Activated CD8-positive, alpha-beta T cell treated with anti-CD3 and anti-CD28 coated beads, Interleukin-2, amount 10 ng/mL, durations not matched to agents 7 days and 5 days (primary cell): ENCODE measurements at regions not wholly inside any gene's neighbourhood (a gene's known extent, or its start where the extent isn't known, plus 50 kb on each side); places are given as distances from the start of the nearest gene placed in this dataset.
A peak's percentile ranks its signal among the peaks of the same experiment; 100 is the strongest.

ENCODE experiments used
- ATAC-seq: fragments of 150-1000 bp; cut with Tn5 transposase; one replicate; pipeline ENCODE4 v1.10.0; 2021; ENCODE audit warnings: moderate library complexity
- CTCF ChIA-PET: fragments of 350-600 bp; sonication (Branson Sonifier 250); formaldehyde crosslinking; loops from one replicate; lab custom pipeline; 2021; ENCODE audit warnings: antibody characterized with exemption; lab: Charles Lee
- POLR2A ChIA-PET: fragments of 350-600 bp; sonication (Branson Sonifier 250); formaldehyde crosslinking; loops from one replicate; lab custom pipeline; 2021; ENCODE audit warnings: antibody characterized with exemption; lab: Charles Lee
- DNase-seq: peaks from one replicate; pipeline ENCODE4 v3.0.0-alpha.2; 2020
- H3K27ac Mint-ChIP-seq: one replicate; pipeline ENCODE4 v1.8.0; 2021; ENCODE audit warnings: mild to moderate bottlenecking, mixed read lengths
- H3K27me3 Mint-ChIP-seq: one replicate; pipeline ENCODE4 v1.8.0; 2021; ENCODE audit warnings: low read depth, mixed read lengths
- H3K36me3 Mint-ChIP-seq: one replicate; pipeline ENCODE4 v1.8.0; 2021; ENCODE audit warnings: low read depth, mixed read lengths
- H3K4me1 Mint-ChIP-seq: one replicate; pipeline ENCODE4 v1.8.0; 2021; ENCODE audit warnings: low read depth, mixed read lengths
- H3K4me3 Mint-ChIP-seq: one replicate; pipeline ENCODE4 v1.8.0; 2021; ENCODE audit warnings: mild to moderate bottlenecking, mixed read lengths
- H3K9me3 Mint-ChIP-seq: one replicate; pipeline ENCODE4 v1.8.0; 2022; ENCODE audit warnings: mixed read lengths; ENCODE audit not compliant: insufficient read depth

GRCh38 chr12:3968523-3968922 lies 95.3 kb upstream of the PARP11 start:
- no peak overlapping the region for H3K4me3 Mint-ChIP-seq
- POLR2A ChIA-PET: interaction anchor here (0.6 to 1.2 kb wide), 2 partner anchors 29 to 41 kb away, joined by 3 read pairs; no protein-coding TSS in a partner anchor
- no peak for ATAC-seq
- DNase-seq: no peak
- CTCF ChIA-PET: interaction anchor here (0.7 to 9.7 kb wide), 5 partner anchors 20 to 173 kb away, joined by 3 to 79 read pairs (median 4); no protein-coding TSS in a partner anchor
- H3K27me3 Mint-ChIP-seq: peaks cover 2% of the 10 kb centered on the region
- H3K9me3 Mint-ChIP-seq: peaks cover 13% of the 10 kb centered on the region
- no peak overlapping the region for H3K27ac Mint-ChIP-seq
- H3K36me3 Mint-ChIP-seq: peaks cover 8% of the 10 kb centered on the region
- H3K4me1 Mint-ChIP-seq: peaks cover 17% of the 10 kb centered on the region

GRCh38 chr12:3967556-3968160 lies 94.5 kb upstream of the PARP11 start:
- Mint-ChIP-seq H3K4me1 (peaks cover 16% of the 10 kb centered on the region), H3K9me3 (peaks cover 7% of the 10 kb centered on the region), H3K27ac (no peak overlapping the region), H3K27me3 (peaks cover 2% of the 10 kb centered on the region), H3K4me3 (no peak overlapping the region), H3K36me3 (peaks cover 4% of the 10 kb centered on the region)
- ChIA-PET CTCF (interaction anchor here (9.7 kb wide), 1 partner anchor 83 kb away, joined by 79 read pairs; no protein-coding TSS in a partner anchor), POLR2A (interaction anchor here (1.2 kb wide), 1 partner anchor 28 kb away, joined by 3 read pairs; no protein-coding TSS in a partner anchor)
- no peak for ATAC-seq
- no peak for DNase-seq

- Mint-ChIP-seq H3K4me3 (no peak overlapping the region), H3K27me3 (peaks cover 2% of the 10 kb centered on the region), H3K4me1 (peaks cover 20% of the 10 kb centered on the region), H3K9me3 (no peaks in the 10 kb centered on the region), H3K27ac (no peak overlapping the region), H3K36me3 (no peaks in the 10 kb centered on the region)
- DNase-seq (no peak), ATAC-seq (no peak)
- ChIA-PET POLR2A (no interaction called here), CTCF (no interaction called here)
Observed at GRCh38 chr12:3966376-3966775, 93.2 kb upstream of the PARP11 start.

GRCh38 chr12:3965046-3965445 lies 91.8 kb upstream of the PARP11 start:
- Mint-ChIP-seq H3K9me3 (no peaks in the 10 kb centered on the region), H3K4me1 (peaks cover 20% of the 10 kb centered on the region), H3K27ac (no peak overlapping the region), H3K4me3 (no peak overlapping the region), H3K27me3 (peaks cover 2% of the 10 kb centered on the region), H3K36me3 (no peaks in the 10 kb centered on the region)
- ChIA-PET CTCF (interaction anchor here (1.6 to 4.8 kb wide), 6 partner anchors 8 to 312 kb away, joined by 5 to 166 read pairs (median 36); no protein-coding TSS in a partner anchor), POLR2A (no interaction called here)
- ATAC-seq: no peak
- no peak for DNase-seq

GRCh38 chr12:3964439-3964838 lies 91.2 kb upstream of the PARP11 start:
- Mint-ChIP-seq H3K4me3 (no peak overlapping the region), H3K27ac (no peak overlapping the region), H3K9me3 (no peaks in the 10 kb centered on the region), H3K4me1 (peaks cover 20% of the 10 kb centered on the region), H3K27me3 (peaks cover 2% of the 10 kb centered on the region), H3K36me3 (no peaks in the 10 kb centered on the region)
- no peak for ATAC-seq
- ChIA-PET POLR2A (interaction anchor here (2.6 kb wide), 1 partner anchor 79 kb away, joined by 12 read pairs; no protein-coding TSS in a partner anchor), CTCF (interaction anchor here (0.8 to 4.8 kb wide), 13 partner anchors 9 to 313 kb away, joined by 3 to 166 read pairs (median 23); no protein-coding TSS in a partner anchor)
- DNase-seq: no peak

- ChIA-PET CTCF (interaction anchor here (0.6 to 4.8 kb wide), 42 partner anchors 8 to 663 kb away, joined by 3 to 166 read pairs (median 4); no protein-coding TSS in a partner anchor), POLR2A (interaction anchor here (0.5 to 2.6 kb wide), 10 partner anchors 9 to 314 kb away, joined by 3 to 12 read pairs (median 5); no protein-coding TSS in a partner anchor)
- Mint-ChIP-seq H3K27ac (peak overlapping the region; percentile 43), H3K9me3 (no peaks in the 10 kb centered on the region), H3K4me3 (no peak overlapping the region), H3K4me1 (peaks cover 20% of the 10 kb centered on the region), H3K36me3 (no peaks in the 10 kb centered on the region), H3K27me3 (no peaks in the 10 kb centered on the region)
- ATAC-seq (peak; percentile 99), DNase-seq (peak; percentile 80)
Observed at GRCh38 chr12:3962631-3963483, 89.7 kb upstream of the PARP11 start.

- ChIA-PET CTCF (interaction anchor here (0.8 to 4.8 kb wide), 23 partner anchors 9 to 315 kb away, joined by 3 to 166 read pairs (median 8); no protein-coding TSS in a partner anchor), POLR2A (no interaction called here)
- peaks cover 20% of the 10 kb centered on the region for H3K4me1 Mint-ChIP-seq
- H3K9me3 Mint-ChIP-seq: no peaks in the 10 kb centered on the region
- DNase-seq (no peak), ATAC-seq (no peak)
- H3K27ac Mint-ChIP-seq: peak overlapping the region; percentile 43
- H3K27me3 Mint-ChIP-seq: no peaks in the 10 kb centered on the region
- no peak overlapping the region for H3K4me3 Mint-ChIP-seq
- no peaks in the 10 kb centered on the region for H3K36me3 Mint-ChIP-seq
Observed at GRCh38 chr12:3961591-3961990, 88.4 kb upstream of the PARP11 start.

GRCh38 chr12:3959799-3960560 lies 86.8 kb upstream of the PARP11 start:
- ATAC-seq (no peak), DNase-seq (no peak)
- no peak overlapping the region for H3K4me3 Mint-ChIP-seq
- POLR2A ChIA-PET: no interaction called here
- no peaks in the 10 kb centered on the region for H3K27me3 Mint-ChIP-seq
- H3K36me3 Mint-ChIP-seq: no peaks in the 10 kb centered on the region
- peaks cover 20% of the 10 kb centered on the region for H3K4me1 Mint-ChIP-seq
- no peaks in the 10 kb centered on the region for H3K9me3 Mint-ChIP-seq
- H3K27ac Mint-ChIP-seq: no peak overlapping the region
- CTCF ChIA-PET: interaction anchor here (0.9 to 4.6 kb wide), 5 partner anchors 9 to 76 kb away, joined by 3 to 37 read pairs (median 4); no protein-coding TSS in a partner anchor

- DNase-seq (no peak), ATAC-seq (no peak)
- Mint-ChIP-seq H3K9me3 (no peaks in the 10 kb centered on the region), H3K4me3 (no peak overlapping the region), H3K27ac (no peak overlapping the region), H3K4me1 (peaks cover 22% of the 10 kb centered on the region), H3K27me3 (no peaks in the 10 kb centered on the region), H3K36me3 (no peaks in the 10 kb centered on the region)
- ChIA-PET POLR2A (no interaction called here), CTCF (no interaction called here)
Observed at GRCh38 chr12:3958534-3958933, 85.3 kb upstream of the PARP11 start.

GRCh38 chr12:3951380-3952135 lies 78.4 kb upstream of the PARP11 start:
- POLR2A ChIA-PET: no interaction called here
- DNase-seq (peak; percentile 29), ATAC-seq (peak; percentile 60)
- Mint-ChIP-seq H3K36me3 (peaks cover 16% of the 10 kb centered on the region), H3K27ac (peak overlapping the region; percentile 86), H3K9me3 (peaks cover 8% of the 10 kb centered on the region), H3K27me3 (no peaks in the 10 kb centered on the region), H3K4me1 (peaks cover 46% of the 10 kb centered on the region), H3K4me3 (peak overlapping the region; percentile 43)
- CTCF ChIA-PET: interaction anchor here (0.7 to 5.2 kb wide), 9 partner anchors 11 to 326 kb away, joined by 3 to 23 read pairs (median 5); no protein-coding TSS in a partner anchor
